PC-3 (cell line): ENCODE measurements at regions not wholly inside any gene's neighbourhood (a gene's known extent, or its start where the extent isn't known, plus 50 kb on each side); places are given as distances from the start of the nearest gene placed in this dataset.

ENCODE experiments used
- ATAC-seq: fragments of 200-7000 bp; cut with Tn5 transposase; 2 replicates; pipeline ENCODE4 v1.9.1; 2020; ENCODE audit warnings: mild to moderate bottlenecking, moderate library complexity
- BruUV-seq: library from RNA; stranded (reverse); fragments of 400-500 nt; replicated peaks from 2 replicates; lab custom pipeline; 2021; lab: Mats Ljungman, UMichigan
- CTCF ChIA-PET: fragments of 300-600 bp; sonication (Branson Sonifier 250); formaldehyde crosslinking; loops from one replicate; lab custom pipeline; 2022; ENCODE audit warnings: antibody characterized with exemption; lab: Charles Lee
- POLR2A ChIA-PET: fragments of 300-600 bp; sonication (Branson Sonifier 250); formaldehyde crosslinking; loops from one replicate; lab custom pipeline; 2022; ENCODE audit warnings: antibody characterized with exemption; ENCODE audit not compliant: unreplicated experiment; lab: Charles Lee
- DNase-seq: peaks from one replicate; pipeline ENCODE4 v3.0.0-alpha.2; 2015
- H2AFZ ChIP-seq: fragments of 300-600 bp; sonication (generic); 2 replicates; pipeline ENCODE4 v1.6.0; 2016; ENCODE audit warnings: antibody characterized with exemption, low read length
- H3F3A ChIP-seq: fragments of 300-600 bp; sonication (generic); one replicate; pipeline ENCODE4 v1.6.0; 2017; ENCODE audit warnings: antibody characterized with exemption, low read length, control low read depth, mild to moderate bottlenecking; ENCODE audit not compliant: unreplicated experiment
- H3K27ac ChIP-seq: fragments of 300-600 bp; sonication (generic); 2 replicates; pipeline ENCODE4 v1.5.1; 2016; ENCODE audit warnings: mild to moderate bottlenecking, low read length
- H3K27me3 ChIP-seq: fragments of 300-600 bp; sonication (generic); 2 replicates; pipeline ENCODE4 v1.6.1; 2016; ENCODE audit warnings: low read length, mixed read lengths
- H3K36me3 ChIP-seq: fragments of 300-600 bp; sonication (generic); 2 replicates; pipeline ENCODE4 v1.6.1; 2016; ENCODE audit warnings: low read depth, mixed run types, low read length, mixed read lengths
- H3K4me1 ChIP-seq: fragments of 300-600 bp; sonication (generic); 2 replicates; pipeline ENCODE4 v1.5.1; 2016; ENCODE audit warnings: low read length; ENCODE audit not compliant: insufficient read depth
- H3K4me2 ChIP-seq: fragments of 300-600 bp; sonication (generic); 2 replicates; pipeline ENCODE4 v1.6.0; 2016; ENCODE audit warnings: low read length
- H3K4me3 ChIP-seq: fragments of 300-600 bp; sonication (generic); 2 replicates; pipeline ENCODE4 v1.5.1; 2016; ENCODE audit warnings: mild to moderate bottlenecking, low read length, mixed read lengths
- H3K79me2 ChIP-seq: fragments of 300-600 bp; sonication (generic); 2 replicates; pipeline ENCODE4 v1.6.1; 2017; ENCODE audit warnings: low read length, mixed read lengths
- H3K9ac ChIP-seq: fragments of 300-600 bp; sonication (generic); 2 replicates; pipeline ENCODE4 v1.6.0; 2016; ENCODE audit warnings: mild to moderate bottlenecking, low read length
- H3K9me2 ChIP-seq: fragments of 300-600 bp; sonication (generic); replicated peaks from 2 replicates; pipeline ENCODE4 v1.6.1; 2016; ENCODE audit warnings: mixed run types, low read length, mixed read lengths
- H3K9me3 ChIP-seq: fragments of 300-600 bp; sonication (generic); 2 replicates; pipeline ENCODE4 v1.6.1; 2016; ENCODE audit warnings: low read length, mixed read lengths
- H4K20me1 ChIP-seq: fragments of 300-600 bp; sonication (generic); 2 replicates; pipeline ENCODE4 v1.6.1; 2016; ENCODE audit warnings: low read length, mixed read lengths
- EZH2 ChIP-seq: fragments of 300-600 bp; sonication (generic); IDR thresholded peaks from one replicate; pipeline ENCODE4 v1.6.1; 2017; ENCODE audit warnings: antibody characterized with exemption, mild to moderate bottlenecking, low read length; ENCODE audit not compliant: unreplicated experiment
- EZH2phosphoT487 ChIP-seq: fragments of 300-600 bp; sonication (generic); IDR thresholded peaks from 2 replicates; pipeline ENCODE4 v1.6.1; 2018; ENCODE audit warnings: mild to moderate bottlenecking, antibody characterized with exemption, low read length, borderline replicate concordance
- intact Hi-C: fragments of 100-400 bp; cut with micrococcal nuclease; formaldehyde crosslinking; loops from 2 replicates; pipeline ENCODE4 v1.9.0; 2023
- TF ChIP-seq, protein P1 (sequence below): fragments of 300-600 bp; sonication (generic); conservative IDR thresholded peaks from 2 replicates; pipeline ENCODE4 v1.5.1; 2017; ENCODE audit warnings: antibody characterized with exemption, low read depth, mild to moderate bottlenecking, low read length

DNA sequence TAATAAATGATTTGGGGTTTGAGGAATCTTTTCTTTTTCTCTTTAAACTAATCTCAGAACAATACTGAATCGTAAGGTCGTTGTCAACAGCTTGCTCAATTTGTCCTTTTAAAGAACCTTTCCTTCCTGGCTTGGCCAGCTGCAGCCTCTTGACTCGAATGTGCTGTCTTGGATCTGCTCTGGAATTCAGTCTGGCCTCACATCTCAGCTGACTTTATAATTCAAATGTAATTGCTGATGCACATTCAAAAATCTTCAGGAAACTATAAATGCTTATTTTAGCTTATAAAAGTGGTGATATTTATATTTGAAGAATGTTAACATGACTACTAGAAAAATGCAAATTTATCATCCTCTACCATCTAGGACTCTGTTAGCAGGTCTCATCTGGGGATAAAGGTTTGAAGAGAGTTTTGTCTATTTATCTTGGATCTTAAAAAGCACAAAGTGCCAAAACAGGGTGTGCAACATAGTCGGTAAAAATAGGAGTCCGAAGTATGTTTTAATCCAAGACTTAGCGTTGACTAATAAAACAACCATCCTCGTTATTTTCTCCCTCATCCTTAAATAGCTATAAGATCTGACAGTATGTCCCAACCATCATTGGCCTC is 1035.2 kb downstream of the MCTP2 start:
- TF ChIP-seq EZH2, result no peak
- no peak for TF ChIP-seq EZH2phosphoT487
- TF ChIP-seq, protein P1, sequence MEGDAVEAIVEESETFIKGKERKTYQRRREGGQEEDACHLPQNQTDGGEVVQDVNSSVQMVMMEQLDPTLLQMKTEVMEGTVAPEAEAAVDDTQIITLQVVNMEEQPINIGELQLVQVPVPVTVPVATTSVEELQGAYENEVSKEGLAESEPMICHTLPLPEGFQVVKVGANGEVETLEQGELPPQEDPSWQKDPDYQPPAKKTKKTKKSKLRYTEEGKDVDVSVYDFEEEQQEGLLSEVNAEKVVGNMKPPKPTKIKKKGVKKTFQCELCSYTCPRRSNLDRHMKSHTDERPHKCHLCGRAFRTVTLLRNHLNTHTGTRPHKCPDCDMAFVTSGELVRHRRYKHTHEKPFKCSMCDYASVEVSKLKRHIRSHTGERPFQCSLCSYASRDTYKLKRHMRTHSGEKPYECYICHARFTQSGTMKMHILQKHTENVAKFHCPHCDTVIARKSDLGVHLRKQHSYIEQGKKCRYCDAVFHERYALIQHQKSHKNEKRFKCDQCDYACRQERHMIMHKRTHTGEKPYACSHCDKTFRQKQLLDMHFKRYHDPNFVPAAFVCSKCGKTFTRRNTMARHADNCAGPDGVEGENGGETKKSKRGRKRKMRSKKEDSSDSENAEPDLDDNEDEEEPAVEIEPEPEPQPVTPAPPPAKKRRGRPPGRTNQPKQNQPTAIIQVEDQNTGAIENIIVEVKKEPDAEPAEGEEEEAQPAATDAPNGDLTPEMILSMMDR, result no peak
- DNase-seq (no peak), ATAC-seq (no peak)
- no peak overlapping the region for H3K4me3 ChIP-seq
- H3F3A ChIP-seq, result no peaks in the 10 kb centered on the region
- no peaks in the 10 kb centered on the region for H3K27me3 ChIP-seq
- POLR2A ChIA-PET, result interaction anchor here (0.5 kb wide), 1 partner anchor 1076 kb away, joined by 7 read pairs; no protein-coding TSS in a partner anchor
- intact Hi-C loops, result no loop called here
- H3K9me3 ChIP-seq, result no peaks in the 10 kb centered on the region
- H3K9me2 ChIP-seq, result no peaks in the 10 kb centered on the region
- H3K4me2 ChIP-seq, result no peak overlapping the region
- CTCF ChIA-PET, result no interaction called here
- H3K36me3 ChIP-seq, result no peaks in the 10 kb centered on the region
- no peak overlapping the region for H3K27ac ChIP-seq
- BruUV-seq, result no TSS peak
- no peak overlapping the region for H3K9ac ChIP-seq
- no peak overlapping the region for H2AFZ ChIP-seq
- H4K20me1 ChIP-seq, result no peaks in the 10 kb centered on the region
- H3K4me1 ChIP-seq, result peaks cover 13% of the 10 kb centered on the region
- no peaks in the 10 kb centered on the region for H3K79me2 ChIP-seq

DNA sequence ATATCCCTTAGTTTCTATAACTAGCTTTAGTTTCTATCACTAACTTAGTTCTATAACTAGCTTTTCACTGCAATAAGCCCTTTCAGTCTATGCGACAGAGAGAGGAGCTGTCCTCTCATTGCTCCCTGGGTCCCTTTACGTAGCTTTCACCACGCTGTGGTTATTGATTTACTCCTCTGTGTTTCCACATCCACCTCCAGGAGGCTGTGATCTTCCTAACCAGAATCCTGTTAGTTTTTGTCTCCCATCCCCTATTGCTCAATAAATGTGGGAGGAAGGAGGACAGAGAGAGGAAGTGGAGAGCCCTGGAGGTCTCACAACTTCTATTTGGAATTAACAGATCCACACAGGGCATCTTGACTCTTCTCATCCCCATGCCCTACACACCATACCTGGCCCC is 1036.1 kb downstream of the MCTP2 start:
- TF ChIP-seq, protein P1, result no peak
- intact Hi-C loops, result no loop called here
- Histone ChIP-seq H4K20me1 (no peaks in the 10 kb centered on the region), H3K36me3 (no peaks in the 10 kb centered on the region), H3K79me2 (no peaks in the 10 kb centered on the region), H3K9ac (no peak overlapping the region), H3K27ac (no peak overlapping the region), H3K4me3 (no peak overlapping the region), H3K9me3 (no peaks in the 10 kb centered on the region), H3K27me3 (no peaks in the 10 kb centered on the region), H3K9me2 (no peaks in the 10 kb centered on the region), H2AFZ (no peak overlapping the region), H3K4me1 (peaks cover 13% of the 10 kb centered on the region), H3K4me2 (no peak overlapping the region), H3F3A (no peaks in the 10 kb centered on the region)
- ATAC-seq, result no peak
- no peak for DNase-seq
- ChIA-PET POLR2A (interaction anchor here (0.6 kb wide), 1 partner anchor 1063 kb away, joined by 3 read pairs; the partner anchor contains the start of gene NR2F2), CTCF (no interaction called here)
- BruUV-seq, result no TSS peak
